HUES48 (cell line): ENCODE measurements at regions not wholly inside any gene's neighbourhood (a gene's known extent, or its start where the extent isn't known, plus 50 kb on each side); places are given as distances from the start of the nearest gene placed in this dataset.

Source experiments
- H3K27ac ChIP-seq: one replicate; pipeline ENCODE4 v1.7.0; 2013; ENCODE audit warnings: low read depth, low read length, inconsistent platforms
- H3K27me3 ChIP-seq: 2 replicates; pipeline ENCODE4 v1.6.1; 2013; ENCODE audit warnings: mild to moderate bottlenecking, low read length; ENCODE audit not compliant: control insufficient read depth, insufficient read depth
- H3K36me3 ChIP-seq: 2 replicates; pipeline ENCODE4 v1.6.1; 2013; ENCODE audit warnings: low read length; ENCODE audit not compliant: control insufficient read depth, insufficient read depth
- H3K4me1 ChIP-seq: 2 replicates; pipeline ENCODE4 v1.6.1; 2013; ENCODE audit warnings: mild to moderate bottlenecking, low read length; ENCODE audit not compliant: control insufficient read depth, insufficient read depth
- H3K4me3 ChIP-seq: 2 replicates; pipeline ENCODE4 v1.5.1; 2013; ENCODE audit warnings: mild to moderate bottlenecking, low read depth, low read length
- H3K9ac ChIP-seq: 2 replicates; pipeline ENCODE4 v1.6.1; 2013; ENCODE audit warnings: mild to moderate bottlenecking, low read depth, low read length, moderate library complexity
- H3K9me3 ChIP-seq: 2 replicates; pipeline ENCODE4 v1.6.1; 2013; ENCODE audit warnings: low read length; ENCODE audit not compliant: control insufficient read depth, insufficient read depth

DNA sequence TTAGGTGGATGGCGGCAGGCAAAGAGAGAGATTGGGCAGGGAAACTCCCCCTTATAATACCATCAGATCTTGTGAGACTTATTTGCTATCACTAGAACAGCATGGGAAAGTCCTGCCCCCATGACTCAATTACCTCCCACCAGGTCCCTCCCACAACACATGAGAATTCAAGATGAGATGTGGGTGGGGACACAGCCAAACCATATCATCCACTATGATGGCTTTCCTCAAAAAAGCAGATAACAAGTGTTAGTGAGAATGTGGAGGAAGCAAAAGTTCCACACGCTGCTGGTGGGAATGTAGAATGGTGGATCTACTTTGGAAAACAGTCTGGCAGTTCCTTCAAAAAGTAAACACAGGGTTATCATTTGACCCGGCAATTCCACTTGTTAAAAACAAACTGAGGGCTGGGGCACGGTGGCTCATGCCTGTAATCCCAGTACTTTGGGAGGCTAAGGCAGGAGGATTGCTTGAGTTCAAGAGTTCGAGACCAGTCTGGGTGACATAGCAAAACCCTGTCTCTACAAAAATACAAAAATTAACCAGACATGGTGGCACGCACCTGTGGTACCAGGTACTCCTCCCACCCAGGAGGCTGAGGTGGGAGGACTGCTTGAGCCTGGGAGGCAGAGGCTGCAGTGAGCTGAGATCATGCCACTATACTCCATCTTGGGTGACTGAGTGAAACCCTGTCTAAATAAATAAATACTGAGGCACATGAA, 161.4 kb upstream of the EEPD1 start:
- Histone ChIP-seq H3K36me3 (no peaks in the 10 kb centered on the region), H3K9ac (no peak overlapping the region), H3K4me1 (no peaks in the 10 kb centered on the region), H3K4me3 (no peak overlapping the region), H3K9me3 (no peaks in the 10 kb centered on the region), H3K27me3 (no peaks in the 10 kb centered on the region), H3K27ac (no peak overlapping the region)

DNA sequence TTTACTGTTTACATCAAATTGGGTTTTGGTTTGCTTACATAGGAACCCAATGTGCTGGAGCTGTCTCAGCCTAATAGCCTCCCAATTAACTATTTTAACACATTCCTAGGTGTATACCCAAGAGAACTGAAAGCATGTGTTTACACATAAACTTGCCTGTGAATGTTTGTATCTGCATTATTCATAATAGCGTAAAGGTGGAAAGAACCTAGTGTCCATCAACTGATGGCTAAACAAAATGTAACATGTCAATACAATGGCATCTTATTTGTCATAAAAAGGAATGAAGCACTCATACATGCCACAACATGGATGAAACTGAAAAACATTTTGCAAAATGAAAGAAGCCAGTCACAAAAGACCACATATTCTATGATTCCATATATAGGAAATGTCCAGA, 160.6 kb upstream of the EEPD1 start:
- Histone ChIP-seq H3K9me3 (no peaks in the 10 kb centered on the region), H3K27ac (no peak overlapping the region), H3K27me3 (no peaks in the 10 kb centered on the region), H3K4me3 (no peak overlapping the region), H3K4me1 (no peaks in the 10 kb centered on the region), H3K9ac (no peak overlapping the region), H3K36me3 (no peaks in the 10 kb centered on the region)

- no peak overlapping the region for H3K27ac ChIP-seq
- H3K27me3 ChIP-seq = no peaks in the 10 kb centered on the region
- no peaks in the 10 kb centered on the region for H3K36me3 ChIP-seq
- H3K9me3 ChIP-seq = no peaks in the 10 kb centered on the region
- no peaks in the 10 kb centered on the region for H3K4me1 ChIP-seq
- H3K9ac ChIP-seq = no peak overlapping the region
- H3K4me3 ChIP-seq = no peak overlapping the region
These were observed 159.9 kb upstream of the EEPD1 start for GRCh38 chr7:35993113-35993512.

GRCh38 chr7:35993676-35994606, 159.1 kb upstream of the EEPD1 start:
- no peak overlapping the region for H3K9ac ChIP-seq
- H3K9me3 ChIP-seq = no peaks in the 10 kb centered on the region
- H3K4me1 ChIP-seq = no peaks in the 10 kb centered on the region
- no peak overlapping the region for H3K27ac ChIP-seq
- no peaks in the 10 kb centered on the region for H3K36me3 ChIP-seq
- no peaks in the 10 kb centered on the region for H3K27me3 ChIP-seq
- H3K4me3 ChIP-seq = no peak overlapping the region

DNA sequence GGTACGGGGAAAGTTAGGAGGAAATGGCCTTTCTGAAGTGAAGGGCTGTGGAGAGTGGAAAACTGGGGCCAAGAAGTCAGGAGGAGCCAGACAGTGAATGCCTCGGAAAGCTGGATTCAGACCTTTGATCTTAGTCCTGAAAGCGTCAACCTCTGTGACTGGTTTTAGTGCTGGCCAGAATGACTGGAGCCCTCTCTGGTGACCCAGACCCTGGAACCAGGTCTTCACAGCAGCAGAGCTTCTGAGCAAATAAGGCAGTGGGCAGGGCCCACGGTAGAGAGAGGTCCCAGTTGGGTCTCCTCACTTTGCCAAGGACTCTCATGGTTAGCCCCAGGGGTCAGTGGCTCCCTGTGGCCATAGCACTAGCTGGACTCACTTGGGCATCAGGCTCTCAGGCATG, 157.7 kb upstream of the EEPD1 start:
- no peaks in the 10 kb centered on the region for H3K4me1 ChIP-seq
- no peaks in the 10 kb centered on the region for H3K36me3 ChIP-seq
- no peak overlapping the region for H3K4me3 ChIP-seq
- no peaks in the 10 kb centered on the region for H3K27me3 ChIP-seq
- no peak overlapping the region for H3K27ac ChIP-seq
- H3K9ac ChIP-seq = no peak overlapping the region
- no peaks in the 10 kb centered on the region for H3K9me3 ChIP-seq

DNA sequence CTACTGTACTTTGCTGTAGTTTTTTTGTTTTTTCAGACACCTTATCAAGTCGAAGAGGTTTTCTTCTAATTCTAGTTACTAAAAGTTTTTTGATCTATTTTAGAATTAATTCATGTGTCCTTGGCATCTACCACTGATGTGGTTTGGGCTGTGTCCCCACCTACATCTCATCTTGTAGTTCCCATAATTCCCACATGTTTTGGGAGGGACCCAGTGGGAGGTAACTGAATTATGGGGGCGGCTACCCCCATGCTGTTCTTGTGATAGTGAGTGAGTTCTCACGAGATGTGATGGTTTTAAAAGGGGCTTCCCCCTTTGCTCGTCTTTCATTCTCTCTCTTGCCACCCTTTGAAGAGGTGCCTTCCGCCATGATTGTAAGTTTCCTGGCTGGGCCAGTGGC, 154.6 kb upstream of the EEPD1 start:
- H3K9me3 ChIP-seq = no peaks in the 10 kb centered on the region
- H3K27me3 ChIP-seq = no peaks in the 10 kb centered on the region
- no peak overlapping the region for H3K9ac ChIP-seq
- H3K27ac ChIP-seq = no peak overlapping the region
- no peak overlapping the region for H3K4me3 ChIP-seq
- no peaks in the 10 kb centered on the region for H3K36me3 ChIP-seq
- no peaks in the 10 kb centered on the region for H3K4me1 ChIP-seq

GRCh38 chr7:36001546-36001945, 151.5 kb upstream of the EEPD1 start:
- no peaks in the 10 kb centered on the region for H3K4me1 ChIP-seq
- H3K27ac ChIP-seq = no peak overlapping the region
- no peak overlapping the region for H3K4me3 ChIP-seq
- no peaks in the 10 kb centered on the region for H3K36me3 ChIP-seq
- no peaks in the 10 kb centered on the region for H3K9me3 ChIP-seq
- no peak overlapping the region for H3K9ac ChIP-seq
- no peaks in the 10 kb centered on the region for H3K27me3 ChIP-seq

- H3K9me3 ChIP-seq = no peaks in the 10 kb centered on the region
- H3K9ac ChIP-seq = no peak overlapping the region
- H3K27me3 ChIP-seq = no peaks in the 10 kb centered on the region
- H3K27ac ChIP-seq = no peak overlapping the region
- H3K36me3 ChIP-seq = no peaks in the 10 kb centered on the region
- no peak overlapping the region for H3K4me3 ChIP-seq
- H3K4me1 ChIP-seq = no peaks in the 10 kb centered on the region
These were observed 150.2 kb upstream of the EEPD1 start for GRCh38 chr7:36002900-36003299.

DNA sequence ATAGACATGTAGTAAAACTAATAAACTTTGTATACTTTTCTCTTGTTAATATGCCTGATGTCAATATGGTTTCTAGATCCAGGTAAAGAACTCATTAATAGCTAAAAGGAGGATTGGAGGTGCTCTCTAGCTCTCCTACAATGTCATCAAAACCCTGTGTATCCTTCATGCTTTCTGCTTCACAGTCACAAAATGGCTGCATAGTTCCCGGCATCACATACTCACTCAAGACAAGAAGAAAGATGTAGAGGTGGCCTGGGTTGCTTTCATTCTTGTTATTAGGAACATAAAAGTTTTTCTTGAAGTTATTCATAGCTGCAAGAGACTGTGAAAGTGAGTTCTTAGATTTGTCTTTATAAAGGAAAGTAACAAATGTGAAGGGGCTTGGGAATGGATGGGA, 149.7 kb upstream of the EEPD1 start:
- Histone ChIP-seq H3K9me3 (no peaks in the 10 kb centered on the region), H3K36me3 (no peaks in the 10 kb centered on the region), H3K9ac (no peak overlapping the region), H3K4me3 (no peak overlapping the region), H3K27me3 (no peaks in the 10 kb centered on the region), H3K27ac (no peak overlapping the region), H3K4me1 (no peaks in the 10 kb centered on the region)

- Histone ChIP-seq H3K36me3 (no peaks in the 10 kb centered on the region), H3K4me3 (no peak overlapping the region), H3K9ac (no peak overlapping the region), H3K4me1 (no peaks in the 10 kb centered on the region), H3K9me3 (no peaks in the 10 kb centered on the region), H3K27me3 (no peaks in the 10 kb centered on the region), H3K27ac (no peak overlapping the region)
These were observed 147.8 kb upstream of the EEPD1 start for GRCh38 chr7:36005293-36005692.

- Histone ChIP-seq H3K9me3 (no peaks in the 10 kb centered on the region), H3K27me3 (no peaks in the 10 kb centered on the region), H3K4me1 (no peaks in the 10 kb centered on the region; the same call in 1 of the 2 replicates), H3K27ac (no peak overlapping the region), H3K9ac (no peak overlapping the region), H3K4me3 (no peak overlapping the region), H3K36me3 (no peaks in the 10 kb centered on the region)
These were observed 147.2 kb upstream of the EEPD1 start for GRCh38 chr7:36005876-36006275.
